Brain microvascular endothelial cell (primary cell): ENCODE measurements at regions not wholly inside any gene's neighbourhood (a gene's known extent, or its start where the extent isn't known, plus 50 kb on each side); places are given as distances from the start of the nearest gene placed in this dataset.

Source experiments
- DNase-seq: peaks from one replicate; pipeline ENCODE4 v3.0.0-alpha.2; 2020
- H3K27ac ChIP-seq: fragments of 250-450 bp; sonication (Bioruptor Pico); 2 replicates; pipeline ENCODE4 v1.5.1; 2020; ENCODE audit warnings: mild to moderate bottlenecking, moderate library complexity
- H3K27me3 ChIP-seq: fragments of 250-450 bp; sonication (Bioruptor Pico); replicated peaks from 2 replicates; pipeline ENCODE4 v1.5.1; 2020; ENCODE audit warnings: mild to moderate bottlenecking
- H3K36me3 ChIP-seq: fragments of 250-450 bp; sonication (Bioruptor Pico); replicated peaks from 2 replicates; pipeline ENCODE4 v1.5.1; 2020; ENCODE audit warnings: mild to moderate bottlenecking
- H3K4me3 ChIP-seq: 2 replicates; pipeline ENCODE4 v1.5.1; 2011; ENCODE audit warnings: low read depth, mild to moderate bottlenecking, control low read depth, low read length, moderate library complexity
- in situ Hi-C: cut with HindIII; loops from 2 replicates; pipeline ENCODE4 v1.10.0; 2017; ENCODE audit warnings: low sequenced_read_pairs, low pct_ligation_motif_present
- TF ChIP-seq, protein P1 (sequence below): IDR thresholded peaks from 2 replicates; pipeline ENCODE4 v1.5.1; 2011; ENCODE audit warnings: low read depth, mild to moderate bottlenecking, moderate library complexity, low read length, control low read depth, inconsistent platforms; ENCODE audit errors: missing control alignments

GRCh38 chr4:17293901-17294300 is 218.0 kb downstream of the QDPR start:
- H3K27ac ChIP-seq: no peak overlapping the region
- TF ChIP-seq, protein P1, sequence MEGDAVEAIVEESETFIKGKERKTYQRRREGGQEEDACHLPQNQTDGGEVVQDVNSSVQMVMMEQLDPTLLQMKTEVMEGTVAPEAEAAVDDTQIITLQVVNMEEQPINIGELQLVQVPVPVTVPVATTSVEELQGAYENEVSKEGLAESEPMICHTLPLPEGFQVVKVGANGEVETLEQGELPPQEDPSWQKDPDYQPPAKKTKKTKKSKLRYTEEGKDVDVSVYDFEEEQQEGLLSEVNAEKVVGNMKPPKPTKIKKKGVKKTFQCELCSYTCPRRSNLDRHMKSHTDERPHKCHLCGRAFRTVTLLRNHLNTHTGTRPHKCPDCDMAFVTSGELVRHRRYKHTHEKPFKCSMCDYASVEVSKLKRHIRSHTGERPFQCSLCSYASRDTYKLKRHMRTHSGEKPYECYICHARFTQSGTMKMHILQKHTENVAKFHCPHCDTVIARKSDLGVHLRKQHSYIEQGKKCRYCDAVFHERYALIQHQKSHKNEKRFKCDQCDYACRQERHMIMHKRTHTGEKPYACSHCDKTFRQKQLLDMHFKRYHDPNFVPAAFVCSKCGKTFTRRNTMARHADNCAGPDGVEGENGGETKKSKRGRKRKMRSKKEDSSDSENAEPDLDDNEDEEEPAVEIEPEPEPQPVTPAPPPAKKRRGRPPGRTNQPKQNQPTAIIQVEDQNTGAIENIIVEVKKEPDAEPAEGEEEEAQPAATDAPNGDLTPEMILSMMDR: no peak
- no peaks in the 10 kb centered on the region for H3K27me3 ChIP-seq
- no peaks in the 10 kb centered on the region for H3K36me3 ChIP-seq
- H3K4me3 ChIP-seq: no peak overlapping the region
- no peak for DNase-seq
- in situ Hi-C loops: no loop called here

DNA sequence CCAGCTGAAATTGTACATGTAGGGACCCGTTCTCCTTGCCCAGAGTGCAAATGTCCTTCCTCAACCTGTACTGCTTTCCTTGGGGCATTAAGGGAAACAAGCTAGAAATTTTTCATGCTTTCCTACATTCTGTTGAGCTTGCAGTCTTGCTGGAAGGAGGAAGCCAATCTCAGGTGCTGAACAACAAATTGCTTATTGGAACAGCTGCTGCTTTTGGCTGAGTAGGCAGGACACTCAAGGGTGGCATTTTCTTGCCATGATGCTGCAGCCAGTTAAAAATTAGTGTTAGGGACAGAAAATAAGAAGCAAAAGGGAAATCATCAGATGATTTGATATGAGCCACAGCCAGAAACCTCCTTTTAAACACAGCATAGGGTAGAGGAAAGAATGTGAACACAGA is 223.7 kb downstream of the QDPR start:
- H3K27me3 ChIP-seq: no peaks in the 10 kb centered on the region
- DNase-seq: no peak
- H3K4me3 ChIP-seq: no peak overlapping the region
- H3K36me3 ChIP-seq: no peaks in the 10 kb centered on the region
- in situ Hi-C loops: no loop called here
- TF ChIP-seq, protein P1: no peak
- H3K27ac ChIP-seq: no peak overlapping the region

GRCh38 chr4:17286752-17287460 is 225.0 kb downstream of the QDPR start:
- TF ChIP-seq, protein P1: no peak

GRCh38 chr4:17285747-17286146 is 226.1 kb downstream of the QDPR start:
- Histone ChIP-seq H3K27me3 (no peaks in the 10 kb centered on the region), H3K36me3 (no peaks in the 10 kb centered on the region), H3K27ac (no peak overlapping the region), H3K4me3 (no peak overlapping the region)
- no peak for DNase-seq
- in situ Hi-C loops: no loop called here
- TF ChIP-seq, protein P1: no peak

More at GRCh38 chr4:17286752-17287460, 225.0 kb downstream of the QDPR start:
- DNase-seq: no peak
- H3K4me3 ChIP-seq: no peak overlapping the region
- H3K27me3 ChIP-seq: no peaks in the 10 kb centered on the region
- no peak overlapping the region for H3K27ac ChIP-seq
- in situ Hi-C loops: no loop called here
- H3K36me3 ChIP-seq: no peaks in the 10 kb centered on the region

DNA sequence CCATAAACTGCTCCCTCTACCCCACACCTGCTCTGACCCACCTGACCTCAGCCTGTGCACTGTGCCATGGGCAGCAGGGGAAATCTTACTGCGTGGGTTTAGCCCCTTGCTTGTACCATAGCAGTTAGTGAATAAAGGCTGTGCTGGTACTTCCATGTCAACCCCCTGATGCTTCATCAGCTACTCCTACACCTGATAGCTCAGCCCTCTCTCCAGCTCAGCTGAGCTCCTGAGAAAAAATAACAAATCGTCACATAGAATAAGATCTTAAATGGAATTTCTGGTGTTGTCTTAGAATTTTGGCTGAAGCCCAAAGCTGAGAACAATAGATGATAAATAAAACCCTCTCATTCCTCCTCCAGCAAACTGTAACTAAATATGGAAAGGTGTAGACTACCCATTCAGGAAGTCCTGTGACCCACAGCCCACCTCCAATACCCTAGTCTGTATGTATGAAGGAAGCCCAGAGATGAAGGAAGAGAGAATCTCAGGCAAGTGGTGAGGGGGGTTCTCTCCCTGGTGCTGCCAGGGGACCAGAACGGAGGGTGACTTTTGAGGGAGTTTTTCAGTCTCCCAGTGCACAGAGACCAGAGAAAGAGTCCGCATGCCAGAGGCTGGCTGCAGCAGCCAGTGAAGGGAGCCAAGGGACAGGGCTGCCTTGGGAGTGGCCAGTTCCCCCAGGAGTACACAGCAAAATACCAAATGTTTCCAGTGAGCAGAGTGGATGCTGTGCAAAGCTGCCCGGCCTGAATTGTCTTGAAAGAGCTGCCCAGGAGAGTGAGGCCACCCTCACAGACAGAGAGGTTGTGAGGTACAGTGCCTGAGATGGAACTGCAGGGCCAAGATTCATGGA is 227.3 kb downstream of the QDPR start:
- no peak for DNase-seq
- TF ChIP-seq, protein P1: no peak
- Histone ChIP-seq H3K4me3 (no peak overlapping the region), H3K27ac (no peak overlapping the region), H3K27me3 (no peaks in the 10 kb centered on the region), H3K36me3 (no peaks in the 10 kb centered on the region)
- in situ Hi-C loops: no loop called here
